Activated effector memory CD4-positive, alpha-beta T cell treated with anti-CD3 and anti-CD28 coated beads, Interleukin-2, amount 50 U/mL, for 16 hours (primary cell): ENCODE measurements at regions not wholly inside any gene's neighbourhood (a gene's known extent, or its start where the extent isn't known, plus 50 kb on each side); places are given as distances from the start of the nearest gene placed in this dataset.

Experiments
- DNase-seq: peaks from one replicate; pipeline ENCODE4 v3.0.0-alpha.2; 2020

DNA sequence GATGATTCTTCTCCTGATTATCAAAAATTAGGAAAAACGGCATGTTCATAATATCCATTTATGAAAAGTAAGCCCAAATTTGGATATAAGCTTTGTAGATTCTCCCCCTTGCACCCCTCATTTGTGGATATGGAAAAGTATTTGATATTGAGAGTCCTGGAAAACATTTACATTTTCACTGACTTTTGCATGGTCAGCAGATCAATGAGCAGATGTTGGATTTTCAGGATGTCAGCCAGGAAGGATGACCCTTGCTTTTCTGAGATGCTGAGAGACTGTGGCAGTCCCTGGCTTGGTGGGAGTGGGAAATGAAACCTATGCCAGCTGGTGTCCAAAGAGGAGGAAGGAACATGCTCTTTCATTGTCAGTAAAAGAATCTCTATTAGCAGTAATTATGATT is 410.8 kb downstream of the DMAC1 start:
- no peak for DNase-seq

DNA sequence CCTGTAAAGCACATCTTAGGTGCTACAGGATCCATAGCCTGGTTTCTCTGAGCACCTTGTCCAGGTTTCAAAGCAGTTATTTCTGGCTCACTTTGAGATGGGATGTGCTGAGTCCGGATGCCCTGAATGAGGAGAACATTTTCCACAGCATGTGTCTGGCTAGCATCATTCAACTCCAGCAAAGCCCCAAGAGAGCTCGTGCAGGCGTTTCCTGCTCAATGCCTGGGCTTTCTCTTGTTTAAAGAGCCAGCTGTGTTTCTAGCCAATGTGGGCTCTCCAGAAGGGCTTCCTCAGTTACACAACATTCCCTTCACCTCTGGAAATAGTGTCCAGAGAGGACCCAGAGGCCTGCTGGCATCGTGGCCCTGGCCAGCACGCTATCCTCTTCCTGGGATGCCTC is 411.7 kb downstream of the DMAC1 start:
- no peak for DNase-seq

DNA sequence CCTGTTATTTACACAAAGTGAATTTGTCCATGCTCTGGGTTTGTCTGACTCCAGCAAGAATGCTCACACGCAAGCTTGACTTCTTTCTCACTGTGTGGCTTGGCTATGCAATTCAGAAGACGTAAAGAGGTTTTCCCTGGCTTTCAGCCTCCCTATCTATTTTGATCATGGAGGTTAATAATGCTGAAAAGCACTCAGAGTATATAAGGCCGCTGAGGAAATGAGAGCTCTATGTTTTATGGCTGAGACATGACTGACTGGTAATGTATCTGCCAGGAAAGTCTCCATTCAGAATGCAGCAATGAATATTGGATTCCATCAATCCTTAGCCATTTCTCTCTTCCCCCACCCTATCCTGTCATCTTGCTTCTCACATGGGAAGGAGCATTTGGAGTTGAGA is 417.3 kb downstream of the DMAC1 start:
- no peak for DNase-seq

DNA sequence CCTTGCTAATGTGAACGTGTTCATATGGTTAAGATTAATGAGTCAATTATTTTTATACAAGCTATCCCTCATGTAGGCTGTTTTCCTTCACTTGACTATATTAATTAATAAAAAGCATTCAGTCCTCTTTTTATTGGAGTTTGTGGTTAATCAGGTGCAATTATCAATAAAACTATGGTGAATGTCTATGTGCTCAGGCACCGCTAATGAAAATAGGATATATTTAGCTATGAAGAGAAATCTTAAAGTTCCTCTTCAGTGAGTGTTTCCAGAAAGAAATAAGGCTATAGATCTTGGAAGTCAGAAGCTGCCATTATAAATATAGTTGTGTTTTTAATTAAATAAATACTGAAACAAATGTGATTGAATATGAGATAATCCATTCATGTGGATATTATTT is 422.1 kb downstream of the DMAC1 start:
- DNase-seq: no peak

DNA sequence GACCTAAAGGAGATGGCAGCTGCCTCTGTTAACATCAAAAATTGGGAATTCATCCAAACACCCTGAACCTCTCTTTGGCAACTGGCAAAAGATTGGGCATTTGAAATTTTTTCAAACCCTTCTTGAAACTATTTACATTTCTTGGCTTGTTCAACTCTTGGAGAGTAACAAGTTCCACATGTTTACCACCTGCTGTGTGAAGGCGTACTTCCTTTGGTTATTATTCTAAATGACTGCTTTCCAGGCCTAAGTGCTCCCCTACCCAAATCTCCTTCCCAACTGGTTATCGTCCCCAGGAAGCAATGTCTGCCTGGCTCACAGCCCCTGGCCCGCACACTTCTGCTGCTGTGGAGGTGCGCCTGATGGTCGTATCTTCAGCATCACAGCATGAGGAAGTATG is 422.7 kb downstream of the DMAC1 start:
- DNase-seq: no peak

DNA sequence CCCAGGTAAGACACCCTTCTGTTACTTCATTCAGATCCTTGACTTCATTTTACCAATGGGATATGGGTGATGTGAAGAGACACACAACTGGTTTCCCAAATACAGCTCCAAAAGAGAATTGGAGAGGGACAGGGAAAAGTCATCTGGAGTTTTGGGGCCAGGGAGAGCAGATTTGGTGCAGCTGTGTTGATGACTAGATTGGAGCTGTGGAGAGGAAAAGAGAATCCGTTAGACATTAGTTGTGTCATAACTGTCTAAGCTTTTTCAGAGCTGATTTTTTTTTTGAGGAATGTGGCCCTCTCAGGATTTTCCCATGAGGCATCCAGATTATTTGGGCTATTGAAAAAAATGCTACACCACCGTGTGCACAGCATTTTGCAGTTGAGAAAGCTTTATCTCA is 423.4 kb downstream of the DMAC1 start:
- DNase-seq: no peak

DNA sequence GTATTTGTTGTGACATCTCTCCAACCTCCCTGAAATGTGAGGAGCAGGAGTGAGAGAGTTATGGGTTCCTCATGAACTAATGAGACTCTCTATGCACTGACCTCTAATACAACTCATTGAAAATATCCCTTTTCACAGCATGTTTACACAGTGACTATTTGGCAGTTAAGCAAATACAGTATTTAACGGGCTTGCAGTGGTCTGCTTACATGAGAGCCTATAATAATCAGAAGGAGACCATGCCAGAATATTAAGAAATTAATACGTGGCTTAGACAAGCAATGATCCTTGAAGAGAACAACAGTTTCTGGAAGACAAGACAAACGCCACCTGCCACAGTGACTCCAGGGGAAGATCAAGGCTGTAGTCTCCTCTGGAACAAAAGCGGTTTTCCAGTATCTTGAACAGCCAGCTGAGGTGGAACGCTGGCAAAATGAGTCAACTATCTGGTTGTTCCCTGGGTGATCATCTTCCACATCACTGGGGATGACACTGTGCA is 424.5 kb downstream of the DMAC1 start:
- no peak for DNase-seq

DNA sequence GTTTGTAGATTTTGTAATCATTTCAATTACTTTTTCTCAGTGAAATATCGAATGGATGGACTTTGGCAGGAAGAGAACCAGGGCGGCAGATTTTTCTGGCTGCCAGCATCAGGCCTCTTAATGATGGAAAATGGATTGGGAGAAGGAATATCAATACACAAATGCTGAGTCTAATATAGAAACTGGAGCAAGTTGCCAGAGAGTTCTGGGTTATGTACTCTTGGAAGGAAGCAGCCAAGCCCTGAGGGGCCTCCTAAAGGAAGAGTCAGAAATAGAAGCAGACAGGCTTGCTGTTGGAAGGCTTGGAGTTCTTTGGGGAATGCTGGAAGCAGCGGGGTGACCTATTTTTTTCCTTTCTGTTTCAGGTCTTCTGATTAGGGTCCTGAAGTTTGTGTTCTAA is 428.6 kb downstream of the DMAC1 start:
- DNase-seq: no peak

DNA sequence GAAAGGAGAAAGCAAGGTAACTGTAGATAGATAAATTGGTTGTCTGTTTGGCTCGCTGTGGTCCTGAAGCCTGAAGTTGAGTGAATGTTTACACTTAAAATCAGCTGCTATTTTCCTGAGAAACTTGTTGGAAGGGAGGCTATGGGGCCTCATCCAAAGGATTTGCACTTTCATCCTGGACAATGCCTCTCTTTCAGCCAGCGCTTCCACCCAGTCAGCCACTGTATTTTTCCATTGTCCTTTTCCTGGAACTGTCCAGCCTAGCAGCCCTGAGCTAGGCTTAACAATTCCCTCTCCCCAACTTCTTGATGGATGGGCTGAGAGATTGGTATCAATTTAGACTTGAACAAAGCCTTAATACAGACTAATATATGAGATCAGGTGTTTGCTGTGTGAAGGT is 429.2 kb downstream of the DMAC1 start:
- DNase-seq: no peak

DNA sequence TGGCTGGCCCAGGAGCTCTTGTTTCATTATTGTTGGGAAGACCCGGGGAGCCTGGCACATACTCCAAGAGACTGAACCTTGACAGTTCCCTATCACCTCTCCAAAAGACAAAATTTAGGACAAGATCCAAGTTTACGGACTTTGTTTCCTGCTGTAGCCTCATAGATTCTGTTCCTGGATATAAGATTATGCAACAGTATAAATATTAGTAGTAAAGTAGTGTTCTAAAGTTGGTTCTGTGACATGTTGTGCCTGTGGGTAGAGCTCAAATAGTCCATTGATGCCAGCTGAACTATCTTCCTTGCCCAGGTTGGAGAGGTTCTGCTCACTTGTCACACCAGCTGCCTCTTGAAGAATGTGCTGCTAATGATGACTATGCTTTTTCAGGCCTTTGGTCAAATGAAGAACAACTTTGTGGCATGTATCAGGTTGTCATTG is 430.2 kb downstream of the DMAC1 start:
- DNase-seq: no peak

DNA sequence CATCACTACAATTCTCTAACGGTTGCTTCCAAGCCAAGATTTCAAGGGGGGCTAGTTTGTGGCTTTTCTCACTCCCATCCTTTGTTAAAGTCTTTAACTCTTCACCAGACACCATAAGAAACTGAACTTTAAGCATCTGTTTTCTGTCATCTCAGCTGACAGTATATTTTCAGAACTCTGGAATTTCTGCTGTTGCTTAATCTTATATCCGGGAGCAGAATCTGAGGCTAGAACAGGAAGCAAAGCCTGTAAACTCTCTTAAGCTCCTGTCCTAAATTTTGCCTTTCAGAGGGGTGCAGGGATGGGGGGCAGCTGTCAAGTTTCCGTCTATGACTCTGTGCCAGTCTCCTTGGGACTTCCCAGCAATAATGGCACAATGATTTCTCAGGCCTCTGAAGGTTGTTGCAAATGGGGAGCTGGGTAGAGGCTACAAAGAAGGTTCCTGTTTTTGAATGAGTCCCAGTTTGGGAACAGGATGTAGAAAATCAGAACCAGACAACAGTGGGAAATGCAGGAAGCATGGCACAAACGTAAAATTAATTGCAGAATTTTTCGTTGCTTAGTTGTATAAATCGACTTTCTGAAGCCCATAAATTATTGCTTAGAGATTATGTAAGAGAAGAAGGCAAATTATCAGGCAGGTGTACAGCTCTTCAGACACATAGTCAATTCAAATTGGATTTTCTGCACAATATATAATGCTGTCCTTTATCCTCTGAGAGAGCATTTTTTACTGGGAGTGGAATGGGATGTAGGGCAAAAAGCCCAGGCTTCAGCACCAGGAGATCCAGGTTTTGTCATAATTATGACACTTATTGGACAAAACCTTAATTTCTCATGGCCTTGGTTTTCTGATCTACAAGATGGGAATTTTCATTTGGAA is 430.9 kb downstream of the DMAC1 start:
- DNase-seq: no peak

DNA sequence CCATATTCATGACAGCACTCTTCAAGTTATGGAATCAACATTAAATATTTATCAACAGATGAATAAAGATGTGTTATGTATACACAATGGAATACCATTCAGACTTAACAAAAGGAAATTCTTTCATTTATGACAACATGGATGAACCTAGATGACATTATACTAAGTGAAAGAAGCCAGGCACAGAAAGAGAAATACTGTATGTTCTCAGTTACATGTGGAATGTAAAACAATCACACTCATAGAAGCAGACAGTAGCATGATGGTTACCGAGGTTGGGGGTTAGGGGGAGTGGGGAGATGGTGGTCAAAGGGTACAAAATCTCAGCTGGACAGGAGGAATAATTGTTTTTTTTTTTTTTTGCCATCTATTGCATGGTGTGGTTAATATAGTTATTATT is 431.9 kb downstream of the DMAC1 start:
- no peak for DNase-seq

DNA sequence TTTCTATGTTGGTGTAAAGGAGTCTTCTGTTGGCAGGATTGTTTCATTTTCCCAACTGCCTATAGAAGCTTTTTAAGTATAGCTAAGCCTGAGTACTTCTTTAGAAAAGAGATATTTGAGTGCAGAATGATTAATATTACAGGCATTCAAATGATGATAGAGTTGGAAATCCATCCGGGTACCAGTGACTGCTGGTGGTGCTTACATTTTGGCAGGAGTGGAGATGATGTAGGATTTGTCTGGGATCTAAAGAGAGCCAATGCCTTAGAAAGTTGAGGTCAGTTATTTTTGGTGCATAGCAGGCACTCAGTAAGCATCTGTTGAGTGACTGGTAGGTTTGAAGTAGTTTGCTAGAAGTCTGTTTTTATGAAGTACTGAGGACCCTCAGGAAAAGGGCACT is 433.5 kb downstream of the DMAC1 start:
- no peak for DNase-seq

DNA sequence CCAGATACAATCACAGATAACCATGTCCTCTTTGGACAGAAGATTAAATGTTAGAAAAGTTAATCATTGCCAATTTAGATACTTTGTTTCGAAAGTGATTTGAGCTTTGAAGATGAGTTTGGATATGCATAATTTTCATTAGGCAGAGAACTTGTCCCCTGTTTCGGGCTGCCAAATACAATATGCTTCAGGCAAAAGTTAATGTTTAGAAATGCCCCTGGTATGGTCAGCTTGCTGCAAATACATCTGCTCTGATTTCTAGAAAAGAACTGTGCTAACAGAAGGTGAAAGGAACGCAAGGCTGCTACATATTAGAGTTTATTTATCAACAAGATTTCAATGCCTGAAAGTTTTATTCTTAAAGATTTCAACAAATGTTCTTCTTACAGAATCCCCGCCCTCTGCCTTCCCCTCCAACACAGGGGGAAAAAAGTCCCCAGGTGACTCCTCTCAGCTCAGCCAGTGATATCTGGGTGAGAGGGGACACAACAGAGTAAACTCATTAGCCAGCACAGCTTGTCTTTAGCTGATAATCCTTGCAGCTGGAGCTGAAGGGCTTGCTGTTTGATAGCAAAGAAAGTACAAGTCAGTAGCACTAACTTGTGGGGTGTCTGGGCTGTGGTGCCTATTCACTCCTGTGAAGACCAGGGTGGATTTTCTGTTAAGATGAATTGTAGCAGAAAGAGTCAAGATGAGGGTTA is 435.7 kb downstream of the DMAC1 start:
- DNase-seq: no peak

DNA sequence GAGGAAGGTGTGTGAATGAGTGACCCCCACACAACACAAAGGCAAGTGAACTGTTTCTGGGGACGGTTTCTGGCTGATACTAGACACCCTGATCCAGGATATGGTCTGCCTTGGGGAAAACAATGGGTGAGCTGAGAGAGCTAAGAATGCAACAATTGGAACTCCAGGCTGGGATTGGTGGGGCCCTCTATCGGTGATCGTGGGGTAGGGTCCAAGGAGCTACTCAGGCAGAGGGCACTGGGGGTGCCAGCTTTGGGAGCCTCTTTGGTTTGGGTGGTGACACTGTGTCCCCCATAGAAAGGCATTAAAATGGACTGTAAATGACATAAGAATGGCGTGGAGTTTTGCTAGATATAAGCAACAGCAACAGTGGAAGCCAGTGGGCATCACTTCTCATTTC is 439.1 kb downstream of the DMAC1 start:
- DNase-seq: no peak

DNA sequence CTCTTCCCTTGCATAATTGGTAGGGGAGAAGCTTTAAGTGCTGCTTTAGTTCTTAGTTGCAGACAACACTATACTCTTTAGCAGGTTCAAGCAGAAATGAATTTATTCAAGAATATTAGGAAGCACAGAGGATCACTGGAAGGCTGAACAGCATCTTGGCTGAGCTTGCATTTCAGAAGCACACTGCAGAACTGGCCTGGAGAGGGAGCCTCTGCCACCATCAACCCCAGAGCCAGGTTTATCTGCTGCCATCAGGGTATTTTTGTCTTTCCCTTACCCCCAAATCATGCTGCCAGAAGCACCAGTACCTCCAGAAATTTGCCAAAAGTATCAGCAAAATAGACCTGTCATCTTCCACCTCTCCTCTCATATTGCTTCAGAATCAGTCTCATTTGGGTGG is 440.7 kb downstream of the DMAC1 start:
- no peak for DNase-seq

DNA sequence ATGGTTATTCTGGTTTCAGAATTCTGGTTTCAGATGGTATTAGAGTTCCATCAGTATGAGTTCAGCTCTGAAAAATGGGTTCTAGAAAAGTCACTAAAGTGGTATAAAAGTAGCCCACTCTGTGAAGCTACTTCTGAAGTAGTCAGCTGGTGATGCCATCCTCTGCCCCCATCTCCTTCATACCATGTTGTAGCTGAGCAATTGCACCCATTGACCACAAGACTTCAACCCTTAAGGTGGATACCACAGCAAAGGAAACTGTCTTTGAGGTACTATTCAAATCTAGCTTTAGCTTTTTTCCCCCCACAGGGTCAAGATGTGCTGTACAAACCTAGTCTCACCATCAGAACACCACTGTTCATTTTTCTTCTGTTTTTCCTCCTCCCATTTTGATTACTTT is 444.9 kb downstream of the DMAC1 start:
- DNase-seq: no peak

DNA sequence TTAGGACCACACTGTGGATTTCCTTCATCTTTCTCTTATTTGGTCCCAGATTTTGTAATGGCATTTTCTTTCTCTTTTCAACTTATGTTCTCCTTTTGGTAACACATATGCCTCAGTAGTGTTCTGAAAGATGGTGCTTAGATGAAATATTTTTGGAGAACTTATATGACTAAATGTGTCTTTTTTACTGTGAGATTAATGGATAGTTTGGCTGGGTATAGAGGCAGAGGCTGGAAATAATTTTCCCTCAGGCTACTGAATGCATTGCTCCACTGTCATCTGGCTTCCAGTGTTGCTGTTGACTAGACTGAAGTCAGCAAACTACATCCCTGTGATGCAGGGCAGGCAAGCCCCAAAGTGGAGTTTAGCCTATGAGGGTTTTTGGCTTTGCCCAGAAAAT is 450.9 kb downstream of the DMAC1 start:
- no peak for DNase-seq

DNA sequence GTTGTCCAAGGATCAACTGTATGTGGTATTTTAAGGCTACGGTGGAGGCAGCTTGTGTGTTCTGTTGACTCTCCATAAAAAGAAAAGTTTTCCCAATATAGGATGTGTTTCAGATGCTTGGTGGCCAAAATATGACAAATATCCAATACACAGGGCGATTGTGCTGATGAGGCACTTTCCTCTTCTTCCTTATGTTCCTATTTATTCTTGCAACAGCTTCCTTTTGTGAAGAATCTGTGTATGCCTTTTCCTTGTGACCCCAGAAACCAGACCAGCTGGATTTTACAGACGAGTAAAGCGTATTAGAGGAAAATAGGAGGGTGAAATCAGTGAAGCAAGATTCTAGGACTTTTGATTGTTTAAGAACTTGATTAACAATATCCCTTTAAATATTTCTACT is 452.0 kb downstream of the DMAC1 start:
- no peak for DNase-seq

DNA sequence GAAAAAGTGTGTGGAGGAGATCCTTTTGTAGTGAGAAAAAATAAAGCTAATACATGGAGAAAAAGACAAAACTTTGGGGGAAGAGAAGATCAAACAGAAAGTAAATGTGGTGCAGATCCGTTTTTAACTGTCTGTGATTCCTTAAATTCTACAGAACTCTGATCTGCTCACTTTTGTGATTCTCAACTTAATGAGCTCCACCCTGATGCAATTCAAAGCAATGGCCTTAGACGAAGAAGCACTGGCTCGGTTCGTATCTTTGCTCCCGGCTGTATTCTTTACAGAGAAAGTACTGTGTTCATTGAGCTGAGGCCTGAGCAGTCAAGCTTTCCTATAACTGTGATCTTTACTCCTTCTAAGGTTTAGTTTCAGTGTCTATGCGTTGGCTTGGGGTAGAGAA is 453.4 kb downstream of the DMAC1 start:
- no peak for DNase-seq

DNA sequence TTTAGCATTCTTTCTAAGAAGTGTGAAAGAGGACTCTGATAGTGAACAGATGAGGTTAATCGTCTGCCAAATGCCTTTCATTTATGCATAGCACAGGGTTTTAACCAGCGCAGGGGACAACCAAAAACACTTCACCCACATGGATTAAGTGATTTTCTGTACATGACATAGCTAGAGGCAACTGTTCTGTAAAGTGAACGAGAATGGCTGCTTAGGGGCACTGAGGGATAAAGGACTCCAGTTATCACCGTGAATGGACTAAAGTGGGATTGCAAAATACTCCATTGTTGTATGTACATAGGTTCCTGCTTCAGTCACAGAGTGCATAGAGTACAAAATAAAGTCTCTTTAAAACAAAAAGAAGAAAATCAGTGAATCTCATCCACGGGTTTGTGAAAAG is 456.8 kb downstream of the DMAC1 start:
- no peak for DNase-seq

DNA sequence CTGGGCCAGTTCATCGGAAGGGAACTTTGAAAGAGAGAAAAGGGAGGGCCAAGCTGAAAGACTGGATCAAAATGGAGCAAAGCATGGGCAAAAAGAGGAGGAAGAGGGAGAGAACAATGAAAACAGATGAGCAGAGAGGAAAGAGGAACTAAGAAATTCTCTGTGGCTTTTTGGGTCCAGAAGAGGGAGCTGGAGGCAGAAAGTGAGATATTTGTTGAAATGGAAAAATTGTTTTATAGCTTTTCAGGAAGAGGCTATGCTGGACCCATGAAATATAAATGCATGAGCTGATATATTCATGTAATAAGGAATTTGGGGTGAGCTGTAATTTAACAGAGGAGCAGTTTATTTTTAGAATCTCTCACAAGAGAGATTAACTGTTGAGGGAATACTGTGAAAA is 457.3 kb downstream of the DMAC1 start:
- no peak for DNase-seq

DNA sequence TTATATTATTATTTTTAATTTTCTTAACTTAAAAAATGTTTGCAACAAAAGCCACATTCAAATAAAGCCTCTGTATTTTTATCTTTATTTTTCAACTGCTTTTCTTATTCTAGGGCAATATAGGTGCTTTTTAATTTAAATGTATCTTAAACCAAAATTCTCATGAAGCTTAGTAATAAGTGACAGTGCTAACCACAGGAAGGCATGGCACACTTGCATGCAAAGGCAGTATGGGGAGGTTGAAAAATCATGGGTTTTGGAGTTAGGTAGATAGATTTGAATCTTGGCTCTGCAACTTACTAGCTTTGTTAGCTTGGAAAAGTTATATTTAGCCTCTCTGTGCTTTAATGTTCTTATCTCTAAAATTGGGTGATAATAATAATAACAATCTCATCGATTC is 458.0 kb downstream of the DMAC1 start:
- DNase-seq: no peak

DNA sequence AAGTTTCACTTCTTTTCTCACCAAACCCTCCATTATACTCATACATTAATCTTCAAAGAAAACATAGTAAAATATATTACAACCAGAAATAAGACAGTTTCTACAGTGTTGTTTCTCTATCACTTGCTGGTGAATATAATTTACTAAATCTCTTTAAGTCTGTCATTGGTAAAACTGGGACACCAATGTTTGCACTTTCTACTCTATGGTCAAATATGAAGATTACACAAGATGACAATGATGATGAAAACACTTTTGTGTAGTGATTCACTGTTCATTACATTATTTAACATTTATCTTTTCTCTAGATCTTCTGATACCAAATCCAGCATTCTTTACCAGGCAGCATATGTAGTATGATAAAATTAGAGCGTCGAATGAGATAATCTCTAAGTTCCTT is 459.1 kb downstream of the DMAC1 start:
- DNase-seq: no peak
